ENCODE measurements at regions not wholly inside any gene's neighbourhood (a gene's known extent, or its start where the extent isn't known, plus 50 kb on each side); places are given as distances from the start of the nearest gene placed in this dataset.
"Not testable (repeated sequence)": the region's sequence is repeated elsewhere in the genome, so short reads cannot be mapped to it uniquely, and the experiment has no call there.

DNA sequence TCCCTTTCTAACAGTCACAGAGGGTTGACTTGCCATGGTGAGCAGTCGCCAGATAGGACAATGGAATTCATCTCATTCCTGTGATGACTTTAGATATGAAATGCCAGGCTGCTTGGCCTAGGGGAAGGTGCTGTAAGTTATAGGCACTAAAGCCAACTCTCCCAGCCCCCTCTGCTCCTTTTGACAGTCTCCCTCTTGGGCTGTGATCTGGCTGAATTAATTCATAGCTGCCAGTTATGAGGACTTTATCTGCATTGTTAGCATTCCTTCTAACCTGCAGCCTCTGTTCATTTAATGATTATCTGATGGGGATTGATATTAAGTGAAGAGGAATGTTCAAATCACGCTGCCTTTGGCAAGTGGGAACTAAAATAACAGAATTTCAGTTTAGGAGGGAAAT is 427.1 kb upstream of the RASGRP1 start:
- no peak for ATAC-seq

DNA sequence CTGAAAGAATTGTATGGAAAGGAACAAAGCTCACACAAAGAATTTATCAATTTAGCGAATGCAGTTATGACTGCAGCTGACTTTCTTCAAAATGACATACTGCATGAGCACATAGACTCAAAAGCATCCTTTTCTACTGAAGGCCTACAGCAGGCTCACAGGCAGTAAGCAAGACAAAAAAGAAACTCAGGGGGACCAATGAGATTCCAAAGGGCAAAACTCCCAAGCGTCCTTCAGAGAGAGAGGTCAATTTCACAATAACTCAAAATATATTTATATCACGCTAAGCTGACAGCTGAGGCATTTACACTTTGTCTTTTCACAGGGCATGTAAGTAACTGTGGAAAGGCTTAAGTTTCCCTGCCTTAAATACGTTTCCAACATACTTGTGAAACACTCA is 427.9 kb upstream of the RASGRP1 start:
- no peak for ATAC-seq

DNA sequence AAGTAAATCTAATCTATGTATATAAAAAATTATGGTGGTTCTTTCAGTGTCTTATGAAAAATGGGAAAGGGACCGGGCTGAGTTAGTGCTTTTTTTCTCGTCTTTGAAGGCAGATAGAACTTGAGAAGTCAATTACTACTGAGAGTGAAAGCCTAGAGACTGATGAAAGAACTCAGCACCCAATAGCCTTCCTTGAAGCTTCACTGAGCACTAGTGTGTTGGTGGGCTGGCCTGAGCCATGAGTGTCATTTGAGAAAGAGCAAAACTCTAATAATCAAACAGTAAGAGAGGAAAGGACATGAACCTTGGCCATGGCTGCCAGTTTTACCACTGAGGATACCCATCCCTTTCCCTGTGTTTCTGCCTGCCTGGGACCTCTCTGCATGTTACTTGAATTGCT is 428.3 kb upstream of the RASGRP1 start:
- no peak for ATAC-seq

DNA sequence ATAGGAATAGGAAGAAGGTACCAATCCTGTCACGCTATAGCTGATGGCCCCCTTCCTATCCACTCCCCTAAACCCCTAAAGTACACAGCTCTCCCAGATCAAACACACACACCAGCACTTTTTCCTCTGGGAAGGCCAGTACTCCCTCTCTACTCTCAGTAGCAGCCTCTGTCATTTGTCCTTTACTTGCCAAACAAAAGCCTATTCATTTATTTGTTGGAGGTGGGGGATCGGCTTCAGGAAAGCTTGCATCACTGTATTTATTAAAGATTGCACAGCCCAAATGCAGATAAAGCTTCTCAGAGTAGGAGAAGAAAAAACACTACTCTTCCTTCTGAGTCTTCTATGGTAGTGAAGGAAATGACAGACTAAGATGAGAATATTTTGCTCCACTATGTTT is 429.7 kb upstream of the RASGRP1 start:
- ATAC-seq, result no peak

DNA sequence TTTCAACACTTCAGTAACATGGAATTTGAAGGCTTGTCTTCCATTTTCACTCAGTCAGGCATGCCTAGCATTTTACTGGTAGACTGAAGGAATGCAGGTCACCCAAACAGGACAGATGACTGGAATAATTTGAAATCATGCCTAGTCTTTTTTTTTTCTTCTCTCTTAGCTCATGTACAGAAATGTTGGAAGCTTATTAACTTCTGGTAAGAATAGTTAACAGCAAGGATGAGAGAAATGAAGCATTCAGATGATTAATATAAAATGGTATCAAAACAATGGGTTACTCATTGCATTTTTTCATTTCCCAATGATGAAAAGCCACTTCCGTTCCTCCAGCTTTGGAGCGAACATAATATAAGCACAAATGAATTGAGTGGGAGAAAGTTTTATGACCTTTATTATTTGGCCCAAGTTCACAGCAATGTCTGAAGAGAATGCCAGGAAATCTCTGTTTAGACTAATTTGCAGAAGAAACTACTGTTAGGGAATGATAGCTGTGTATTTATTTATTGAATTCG is 431.6 kb upstream of the RASGRP1 start:
- no peak for ATAC-seq

DNA sequence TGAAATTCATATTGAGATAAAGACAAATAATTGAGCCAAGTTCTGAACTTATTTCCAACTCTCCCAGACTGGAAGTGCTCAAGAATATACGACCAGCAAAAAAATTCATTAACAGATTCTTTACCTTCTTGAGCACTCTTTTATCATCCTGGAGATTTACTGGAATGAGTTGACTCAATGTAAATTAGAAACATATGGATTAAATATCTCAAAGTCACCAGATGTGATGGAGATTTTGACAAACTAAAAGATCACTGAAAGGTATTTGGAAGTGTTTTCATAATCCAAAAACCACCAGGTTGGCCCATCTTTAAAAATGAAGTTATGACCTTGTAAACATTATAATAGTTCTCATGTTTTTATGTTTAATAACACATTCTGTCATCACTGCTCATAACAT is 433.2 kb upstream of the RASGRP1 start:
- no peak for ATAC-seq

DNA sequence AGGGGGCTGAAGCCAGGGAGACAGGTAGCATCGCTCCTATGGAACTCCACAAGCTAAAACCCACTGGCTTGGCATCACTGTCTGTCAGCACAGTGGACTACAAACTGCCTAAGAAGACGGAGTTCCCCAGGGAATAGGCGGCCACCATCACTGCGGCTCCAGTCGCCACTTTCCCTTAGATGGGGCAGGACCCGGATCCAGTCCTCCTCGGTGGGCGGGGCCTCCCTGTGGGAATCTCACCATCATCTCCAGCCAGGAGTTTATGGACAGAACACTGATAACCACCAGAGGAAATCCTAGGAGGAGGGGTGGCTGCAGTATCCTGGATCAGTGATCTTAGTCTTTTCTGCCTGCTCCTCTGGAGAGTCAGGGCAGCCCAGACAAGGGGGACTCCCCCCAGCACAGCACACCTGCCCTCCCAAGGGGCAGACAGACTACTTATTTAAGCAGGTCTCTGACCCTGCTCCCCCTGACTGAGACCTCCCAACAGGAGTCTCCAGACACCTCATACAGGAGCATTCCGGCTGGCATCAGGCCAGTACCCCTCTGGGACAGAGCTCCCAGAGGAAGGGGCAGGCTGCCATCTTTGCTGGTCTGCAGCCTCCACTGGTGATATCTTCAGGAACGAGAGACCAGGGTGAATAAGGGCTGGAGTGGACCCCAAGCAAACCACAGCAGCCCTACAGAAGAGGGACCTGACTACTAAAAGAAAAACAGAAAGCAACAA is 435.6 kb upstream of the RASGRP1 start:
- ATAC-seq, result no peak

DNA sequence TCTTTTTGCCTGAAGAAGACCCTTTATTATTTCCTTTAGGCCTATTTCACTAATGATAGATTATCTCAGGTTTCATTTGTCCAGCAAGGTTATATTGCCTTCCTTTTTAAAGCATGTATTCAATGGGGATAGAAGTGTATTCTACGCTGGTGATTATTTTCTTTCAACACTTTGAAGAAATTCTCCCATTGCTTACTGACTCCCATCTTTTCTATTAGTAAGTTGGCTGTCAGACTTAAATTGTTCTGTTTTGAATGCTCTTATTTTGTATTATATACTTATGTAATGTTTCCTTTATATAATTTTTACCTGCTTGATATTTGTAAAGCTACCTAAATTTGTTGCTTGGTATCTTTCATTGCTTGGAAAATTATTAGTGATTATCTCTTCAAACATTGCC is 445.1 kb upstream of the RASGRP1 start:
- ATAC-seq, result no peak

DNA sequence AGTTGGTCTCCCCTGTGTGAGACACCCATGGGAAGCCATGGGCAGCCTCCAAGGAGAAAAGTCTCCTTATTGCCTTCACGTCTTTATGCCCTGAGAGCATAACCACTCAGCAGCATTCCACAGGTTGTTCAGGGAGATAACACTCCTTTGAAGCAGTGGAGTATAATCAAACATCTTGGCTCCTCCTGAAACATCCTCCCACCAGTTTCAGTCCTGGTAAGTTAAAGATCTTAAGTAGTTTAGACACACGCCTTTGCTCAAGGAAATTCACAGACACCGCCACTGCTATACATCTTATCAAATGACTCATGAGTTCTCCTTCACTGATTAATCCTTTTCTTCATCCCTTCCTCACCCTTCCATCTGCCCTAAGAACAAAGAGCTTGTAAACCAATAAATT is 446.5 kb upstream of the RASGRP1 start:
- not testable (repeated sequence) for ATAC-seq

DNA sequence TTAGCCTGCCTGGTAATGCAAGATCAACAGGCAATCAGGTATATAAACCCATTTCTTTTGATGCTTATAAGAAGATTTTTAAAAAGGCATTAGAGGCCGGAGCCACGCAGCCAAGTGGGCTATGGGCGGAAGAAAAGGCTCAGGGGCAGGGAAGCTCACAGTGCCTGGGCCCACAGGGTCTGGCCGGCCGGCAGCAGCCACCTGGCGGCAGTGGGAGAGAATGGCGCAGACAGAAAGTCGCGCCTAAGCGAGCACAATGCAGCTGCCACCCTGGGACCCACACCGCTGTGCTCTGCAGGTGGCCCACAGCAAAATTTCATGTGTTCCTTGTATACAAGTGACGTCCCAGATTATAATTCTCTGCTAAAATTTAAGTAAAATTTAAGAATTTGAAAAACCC is 448.6 kb upstream of the RASGRP1 start:
- no peak for ATAC-seq

DNA sequence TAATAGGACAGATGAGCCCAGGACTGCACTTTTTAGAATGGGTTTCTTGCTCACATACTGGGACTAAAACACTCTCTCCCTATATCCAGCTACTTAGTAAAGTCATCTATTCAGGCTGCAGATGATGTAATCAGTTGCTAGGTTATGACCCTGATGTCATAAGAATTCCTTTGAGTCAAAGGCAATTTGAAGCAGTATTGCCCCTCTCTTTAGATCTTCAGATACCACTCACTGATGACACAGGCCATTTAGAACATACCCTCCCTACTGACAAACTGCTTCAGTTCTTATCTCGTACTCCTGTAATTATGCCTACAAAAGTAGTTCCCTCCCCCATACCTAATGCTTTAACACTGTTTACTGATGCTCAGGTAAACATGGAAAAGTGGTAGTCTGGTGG is 450.1 kb upstream of the RASGRP1 start:
- no peak for ATAC-seq

DNA sequence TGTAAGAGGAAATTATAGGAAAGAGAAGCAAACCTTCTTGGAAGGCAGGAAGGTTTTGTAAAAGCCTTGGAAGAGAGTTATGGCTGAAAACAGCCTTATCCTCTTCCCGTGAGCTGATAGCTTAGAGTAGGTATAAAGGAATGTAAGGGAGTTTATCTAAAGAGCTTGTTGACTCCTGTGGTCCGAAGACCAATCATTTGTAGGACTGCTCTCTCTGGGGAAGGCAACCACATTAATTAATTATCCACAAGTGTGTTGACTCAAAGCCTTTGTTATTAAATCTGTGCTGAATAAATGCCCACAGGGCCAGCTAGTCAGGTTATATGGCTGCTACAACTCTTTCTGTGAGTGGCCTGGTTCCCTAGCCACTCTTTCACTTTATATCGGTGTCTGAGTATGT is 452.1 kb upstream of the RASGRP1 start:
- ATAC-seq, result no peak

DNA sequence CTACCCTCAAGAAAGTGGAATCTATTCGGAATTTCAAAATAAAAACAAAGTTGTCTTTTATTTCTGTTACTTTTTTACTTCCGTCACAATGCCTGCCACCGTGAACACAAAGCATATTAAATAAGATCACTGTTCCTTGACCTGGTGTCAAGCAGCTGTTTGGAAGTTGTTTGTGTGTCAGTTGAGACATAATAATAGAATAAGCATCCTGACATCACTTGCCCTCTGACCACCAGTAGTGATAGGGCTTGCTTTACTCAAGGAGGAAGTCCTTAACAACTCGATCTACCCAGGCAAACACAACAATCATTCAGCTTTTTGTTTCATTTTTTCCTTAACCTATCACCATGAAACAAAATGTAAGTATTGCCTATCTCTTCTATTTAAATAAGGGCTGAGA is 454.4 kb upstream of the RASGRP1 start:
- no peak for ATAC-seq

DNA sequence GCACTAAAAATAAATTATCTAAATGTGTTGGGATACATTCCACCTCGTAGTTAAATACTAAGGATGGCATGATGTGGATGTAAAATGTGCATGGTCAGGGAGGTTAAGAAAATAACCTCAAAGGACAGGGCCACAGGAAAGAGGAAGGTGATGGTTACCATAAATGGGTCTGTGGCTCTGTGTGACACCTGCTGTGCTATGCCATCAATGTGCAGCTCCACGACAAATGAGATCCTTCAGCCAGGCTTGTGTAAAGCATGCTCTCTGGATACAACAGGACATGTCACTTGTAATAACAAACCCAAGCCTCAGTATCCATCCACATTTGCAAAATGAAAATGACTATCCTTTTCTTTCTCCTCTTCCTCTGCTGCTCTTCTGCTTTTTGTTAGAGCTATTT is 456.7 kb upstream of the RASGRP1 start:
- ATAC-seq, result no peak

DNA sequence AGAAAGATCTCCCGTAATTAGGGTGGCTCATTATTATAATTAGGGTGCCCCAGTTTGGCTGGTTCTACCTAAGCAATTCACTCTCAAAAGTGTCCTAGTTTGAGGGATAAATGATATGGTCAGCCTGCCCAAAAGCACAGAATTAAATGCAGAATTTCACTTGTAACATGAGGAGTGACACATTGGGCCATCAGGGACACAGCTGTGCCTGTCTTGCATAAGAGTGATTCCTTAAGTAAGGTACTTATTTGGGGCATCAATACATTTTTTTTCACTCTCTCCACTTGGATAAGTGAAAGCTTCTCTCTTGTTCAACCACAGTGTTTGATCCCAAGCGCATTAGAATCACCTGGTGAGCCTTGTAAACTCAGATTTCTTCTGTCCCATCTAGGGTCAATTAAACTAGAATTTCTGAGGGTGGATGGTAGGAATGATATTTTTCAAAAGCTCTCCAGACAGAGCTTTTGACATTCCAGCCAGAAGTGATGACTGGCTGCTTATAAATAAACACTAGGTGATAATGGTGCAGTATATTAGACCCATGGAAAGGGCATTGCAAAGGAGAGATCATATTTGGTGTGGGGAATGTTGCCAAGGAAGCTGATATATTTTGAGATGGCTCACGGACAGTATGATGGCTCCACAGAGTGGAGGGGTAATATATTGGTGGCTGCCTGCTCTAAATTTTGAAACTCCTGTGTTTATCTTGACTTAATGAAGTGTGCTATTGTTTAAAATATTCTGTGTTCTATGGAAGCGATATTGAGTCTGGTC is 458.1 kb upstream of the RASGRP1 start:
- no peak for ATAC-seq

DNA sequence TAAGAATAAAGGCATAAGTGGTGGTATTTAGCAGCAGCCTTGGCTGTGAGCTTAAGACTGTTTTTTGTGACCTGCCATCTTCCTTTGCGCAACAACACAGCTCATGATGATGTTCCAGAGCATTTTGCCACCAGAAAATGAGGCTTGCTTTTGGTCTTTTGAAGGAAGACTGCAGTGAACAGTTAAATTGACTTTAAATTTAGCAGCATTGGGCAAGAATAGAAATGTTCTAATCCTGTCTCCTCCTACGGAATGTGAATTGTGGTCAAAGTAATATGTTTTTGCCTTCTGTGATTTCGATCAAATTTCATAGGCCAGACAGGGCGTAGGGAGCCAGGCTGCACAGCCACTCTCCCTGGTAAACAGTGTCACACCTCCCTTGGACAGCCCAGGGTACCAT is 460.7 kb upstream of the RASGRP1 start:
- no peak for ATAC-seq

DNA sequence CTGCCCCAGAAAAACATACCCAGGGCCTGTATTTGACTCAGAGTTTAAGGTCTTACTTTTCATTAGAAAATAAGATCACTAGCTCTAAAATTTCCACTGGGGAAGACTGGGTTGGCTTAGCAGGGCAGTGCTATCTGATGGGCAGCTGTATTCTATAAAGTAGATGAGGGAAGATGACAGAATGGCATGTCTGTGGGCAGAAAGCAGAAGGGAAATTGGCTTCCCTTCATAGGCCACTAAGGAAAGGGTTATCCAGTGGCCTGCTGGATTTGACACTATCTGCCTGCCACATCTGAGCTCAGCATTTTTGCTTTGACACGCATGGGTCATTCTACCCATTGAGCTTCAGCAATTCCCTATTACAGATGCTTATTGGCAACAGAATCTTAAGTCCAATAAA is 461.3 kb upstream of the RASGRP1 start:
- ATAC-seq, result no peak

DNA sequence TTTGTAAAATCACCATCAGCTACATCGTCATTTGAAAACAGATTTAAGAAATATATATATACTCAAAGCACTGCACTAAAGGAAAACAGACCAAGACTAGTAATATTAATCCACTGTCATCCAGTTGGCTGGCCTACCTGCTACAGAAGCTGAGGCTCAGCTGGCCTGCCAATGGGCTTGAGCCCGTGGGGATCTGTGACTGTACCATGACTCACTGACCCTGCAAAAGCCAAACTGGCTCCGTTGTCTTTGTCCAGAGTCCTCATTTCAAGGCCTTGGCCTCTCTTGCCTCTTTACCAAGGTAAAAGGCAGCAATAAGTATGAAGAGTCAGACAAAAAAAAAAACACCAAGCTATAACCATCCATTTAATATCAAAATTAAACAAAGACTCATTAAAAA is 463.5 kb upstream of the RASGRP1 start:
- no peak for ATAC-seq

DNA sequence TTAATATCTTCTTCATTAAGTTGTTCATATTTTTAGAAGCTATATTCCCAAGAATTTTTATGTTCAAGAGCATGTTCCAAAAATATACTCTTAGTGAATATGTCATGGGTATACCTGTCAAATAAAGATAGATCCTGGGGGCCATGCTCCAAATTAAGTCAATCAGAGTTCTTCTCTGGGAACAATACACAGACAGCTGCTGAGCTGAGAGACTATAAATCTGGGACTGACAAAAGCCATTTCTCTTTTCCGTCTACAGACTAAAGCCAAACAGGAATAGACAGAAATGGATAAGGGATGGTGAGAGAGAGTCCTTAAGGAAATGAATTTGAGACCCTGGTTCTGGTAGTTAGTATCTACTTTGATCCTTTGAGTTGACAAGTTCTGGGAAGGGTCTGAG is 465.1 kb upstream of the RASGRP1 start:
- no peak for ATAC-seq

DNA sequence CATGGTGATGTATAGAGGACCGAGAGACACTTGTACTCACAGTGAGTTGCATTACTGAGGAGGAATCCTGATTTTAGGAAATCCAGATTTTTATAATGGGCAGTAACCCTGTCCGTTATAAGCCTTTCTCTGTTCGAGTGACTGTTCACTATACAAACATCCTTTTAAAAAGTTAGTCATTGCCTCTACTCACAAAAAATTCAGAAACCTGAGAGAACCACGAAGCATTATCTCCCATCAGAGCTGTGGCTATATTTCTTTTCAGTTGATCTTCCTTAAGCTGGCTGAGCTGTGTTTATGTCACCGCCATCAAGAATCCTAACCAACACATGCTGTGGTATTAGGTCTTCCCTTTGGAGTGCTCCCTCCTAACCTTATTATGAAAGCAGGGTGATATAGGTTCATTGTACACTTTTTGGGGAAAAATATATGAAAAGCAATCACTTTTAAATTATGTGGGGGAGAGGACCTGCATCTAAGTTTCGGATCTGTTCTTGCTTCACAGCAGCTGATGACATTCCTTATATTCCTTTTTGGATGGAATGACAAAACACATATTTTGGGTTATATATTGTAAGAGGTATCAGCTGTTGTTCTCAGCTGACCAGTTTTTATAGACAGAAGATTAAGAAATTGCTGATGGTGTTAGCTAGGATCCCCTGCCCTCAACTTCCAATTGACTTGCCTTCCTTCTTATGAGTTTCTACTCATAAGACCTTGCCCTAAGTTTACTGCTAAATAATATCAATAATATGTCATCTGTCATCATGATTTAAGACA is 465.9 kb upstream of the RASGRP1 start:
- no peak for ATAC-seq

DNA sequence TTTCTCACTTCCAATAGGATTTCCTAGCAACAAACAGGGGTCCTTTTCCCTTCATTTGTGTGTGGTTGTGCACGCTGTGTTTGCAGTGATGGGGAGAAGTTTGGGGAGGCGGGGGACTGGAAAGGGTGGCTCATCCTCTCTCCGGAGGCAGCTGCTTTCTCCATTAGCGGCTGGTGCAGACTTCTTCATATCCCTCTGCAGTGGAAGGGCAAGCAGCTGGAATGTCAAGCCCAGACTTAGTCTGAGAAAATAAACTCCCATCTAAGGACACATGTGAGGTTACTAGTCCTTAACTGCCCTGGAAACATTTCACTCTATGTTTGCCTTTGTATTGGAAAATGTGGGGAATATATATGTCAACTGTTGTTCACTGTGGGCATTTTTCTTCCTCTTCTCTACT is 467.0 kb upstream of the RASGRP1 start:
- ATAC-seq, result no peak

DNA sequence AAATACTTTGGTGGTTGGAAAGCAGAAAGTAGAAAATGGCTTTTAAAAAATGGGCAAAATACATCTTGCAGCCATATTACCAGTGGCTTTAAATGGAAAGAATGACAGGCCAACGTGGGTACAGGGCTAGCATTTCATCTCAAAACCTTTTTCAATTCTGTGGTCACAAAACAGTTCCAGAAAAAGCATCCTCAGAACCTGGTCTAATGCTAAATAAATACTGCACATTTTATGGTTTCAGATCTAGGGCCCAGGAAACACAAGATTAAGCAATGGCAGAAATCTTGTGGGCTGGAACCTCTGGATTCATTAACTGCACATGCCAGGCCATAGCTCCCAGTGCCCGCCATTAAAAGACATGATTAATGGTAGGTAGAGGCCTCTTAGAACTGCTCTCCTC is 470.2 kb upstream of the RASGRP1 start:
- no peak for ATAC-seq

DNA sequence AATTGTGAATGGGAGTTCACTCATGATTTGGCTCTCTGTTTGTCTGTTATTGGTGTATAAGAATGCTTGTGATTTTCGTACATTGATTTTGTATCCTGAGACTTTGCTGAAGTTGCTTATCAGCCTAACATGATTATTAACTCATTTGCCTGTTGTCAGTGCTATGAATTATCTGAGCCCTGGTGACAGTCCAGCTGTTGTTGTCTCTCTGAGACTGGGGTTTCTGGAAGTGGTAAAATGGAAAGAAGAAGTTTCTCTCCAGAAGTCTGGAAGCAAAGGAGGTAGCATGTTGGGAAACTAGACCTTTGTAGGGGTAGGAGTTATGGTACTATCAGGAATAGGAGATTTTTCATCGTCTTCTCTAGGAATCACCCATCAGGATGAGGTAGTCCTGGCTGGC is 473.0 kb upstream of the RASGRP1 start:
- not testable (repeated sequence) for ATAC-seq

DNA sequence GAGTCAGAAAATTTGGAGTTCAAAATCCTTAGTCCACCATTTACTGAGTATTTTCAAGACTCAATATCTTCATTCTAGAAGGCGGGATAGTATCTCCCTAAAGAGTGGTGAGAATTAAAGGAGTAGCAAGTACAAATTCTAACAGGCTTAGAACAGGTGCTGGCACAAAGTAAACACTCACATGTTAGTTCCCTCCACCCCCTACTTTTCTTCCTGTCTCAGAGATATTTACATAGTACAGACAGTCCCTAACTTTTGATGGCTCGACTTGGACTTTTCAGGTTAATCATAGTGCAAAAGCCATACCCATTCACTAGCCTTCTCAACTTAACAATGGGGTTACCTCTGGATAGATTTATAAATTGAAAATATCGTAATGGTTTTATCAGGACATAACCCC is 476.2 kb upstream of the RASGRP1 start:
- ATAC-seq, result no peak

All from activated CD4-positive, CD25-positive, alpha-beta regulatory T cell treated with anti-CD3 and anti-CD28 coated beads, Interleukin-2, amount 50 U/mL, for 24 hours (primary cell).